ENCODE measurements at regions not wholly inside any gene's neighbourhood (a gene's known extent, or its start where the extent isn't known, plus 50 kb on each side); places are given as distances from the start of the nearest gene placed in this dataset.

DNA sequence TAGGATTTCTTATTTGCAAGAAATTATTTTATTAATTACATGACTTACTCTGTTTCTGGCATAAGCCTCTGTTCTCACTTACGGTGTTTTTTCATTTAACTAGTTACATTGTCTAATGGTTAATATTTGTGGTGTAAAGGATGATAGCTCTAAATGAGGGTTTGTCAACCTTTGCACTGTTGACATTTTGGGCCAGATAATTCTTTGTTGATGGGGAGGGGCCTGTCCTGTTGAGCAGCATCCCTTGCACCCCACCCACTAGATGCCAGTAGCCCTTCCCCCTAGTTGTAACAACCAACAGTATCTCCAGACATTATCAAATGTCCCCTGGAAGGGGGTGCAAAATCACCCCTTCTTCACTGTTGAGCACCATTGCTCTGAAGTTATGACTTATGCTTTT lies 83.6 kb upstream of the SLC44A3 start:
- TF ChIP-seq, protein P1, sequence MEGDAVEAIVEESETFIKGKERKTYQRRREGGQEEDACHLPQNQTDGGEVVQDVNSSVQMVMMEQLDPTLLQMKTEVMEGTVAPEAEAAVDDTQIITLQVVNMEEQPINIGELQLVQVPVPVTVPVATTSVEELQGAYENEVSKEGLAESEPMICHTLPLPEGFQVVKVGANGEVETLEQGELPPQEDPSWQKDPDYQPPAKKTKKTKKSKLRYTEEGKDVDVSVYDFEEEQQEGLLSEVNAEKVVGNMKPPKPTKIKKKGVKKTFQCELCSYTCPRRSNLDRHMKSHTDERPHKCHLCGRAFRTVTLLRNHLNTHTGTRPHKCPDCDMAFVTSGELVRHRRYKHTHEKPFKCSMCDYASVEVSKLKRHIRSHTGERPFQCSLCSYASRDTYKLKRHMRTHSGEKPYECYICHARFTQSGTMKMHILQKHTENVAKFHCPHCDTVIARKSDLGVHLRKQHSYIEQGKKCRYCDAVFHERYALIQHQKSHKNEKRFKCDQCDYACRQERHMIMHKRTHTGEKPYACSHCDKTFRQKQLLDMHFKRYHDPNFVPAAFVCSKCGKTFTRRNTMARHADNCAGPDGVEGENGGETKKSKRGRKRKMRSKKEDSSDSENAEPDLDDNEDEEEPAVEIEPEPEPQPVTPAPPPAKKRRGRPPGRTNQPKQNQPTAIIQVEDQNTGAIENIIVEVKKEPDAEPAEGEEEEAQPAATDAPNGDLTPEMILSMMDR (IDR thresholded peaks at IDR 0.05), result no peak
- no peak for TF ChIP-seq ZFX (IDR thresholded peaks at IDR 0.05; ENCODE audit: borderline replicate concordance)

All from 22Rv1 (cell line).